ENCODE measurements at regions not wholly inside any gene's neighbourhood (a gene's known extent, or its start where the extent isn't known, plus 50 kb on each side); places are given as distances from the start of the nearest gene placed in this dataset.
"Not testable (repeated sequence)": the region's sequence is repeated elsewhere in the genome, so short reads cannot be mapped to it uniquely, and the experiment has no call there.

DNA sequence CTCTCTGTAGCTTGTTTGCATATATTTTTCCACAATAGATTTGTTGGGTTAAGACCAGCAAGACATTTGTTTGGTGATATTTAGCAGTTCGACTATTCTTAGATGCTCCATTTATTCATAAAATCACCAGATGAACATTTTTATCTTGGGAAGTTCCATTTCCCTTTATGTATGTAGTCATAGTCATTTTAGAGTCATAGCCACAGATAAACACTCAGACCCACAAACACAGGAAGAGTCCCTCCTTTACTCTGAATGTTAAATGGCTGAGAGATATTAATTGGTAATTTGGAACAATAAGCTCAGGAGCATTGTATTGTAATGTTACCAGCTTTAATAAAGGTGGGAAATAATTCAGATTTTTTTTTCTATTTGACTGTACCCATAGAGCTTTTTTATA lies 1608.7 kb downstream of the STIM2 start:
- DNase-seq (ENCODE audit: low spot score), result no peak

DNA sequence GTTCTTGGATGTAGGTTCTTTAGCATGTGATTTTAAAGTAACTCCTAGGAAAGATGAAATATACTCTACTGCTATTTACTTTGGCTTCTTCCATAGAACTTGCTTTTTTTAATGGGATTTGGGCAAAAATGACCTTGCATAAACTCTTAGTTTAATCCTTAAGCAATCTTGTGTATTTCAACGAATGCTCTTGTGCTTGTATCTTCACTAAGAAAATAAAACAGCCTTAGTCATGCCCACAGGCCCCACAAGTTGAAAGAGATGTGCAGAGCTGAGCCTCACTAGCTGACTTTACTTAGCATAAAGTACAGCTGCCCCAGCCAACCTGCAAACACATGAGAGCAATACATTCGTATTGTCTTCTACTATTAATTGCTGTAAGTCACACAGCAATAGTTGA lies 1609.2 kb downstream of the STIM2 start:
- no peak for DNase-seq (ENCODE audit: low spot score)

DNA sequence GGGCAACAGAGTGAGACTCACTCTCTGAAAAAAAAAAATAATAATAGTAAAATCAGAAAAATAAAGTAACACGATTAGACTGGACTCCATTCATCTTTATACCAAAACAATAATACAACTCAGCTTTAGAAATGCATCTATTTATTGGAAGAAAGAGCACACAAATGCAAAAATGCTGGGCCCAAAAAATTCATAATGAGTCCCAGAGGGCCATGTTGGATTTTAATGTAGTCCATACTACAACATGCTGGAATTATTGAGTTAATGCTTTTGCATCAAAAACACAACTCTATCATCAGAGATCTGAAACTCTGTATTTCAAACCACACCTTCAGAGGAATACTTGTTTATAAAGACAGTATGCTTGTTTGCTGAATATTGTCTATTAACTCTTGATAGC lies 1614.7 kb downstream of the STIM2 start:
- DNase-seq (ENCODE audit: low spot score), result no peak

- no peak for DNase-seq (ENCODE audit: low spot score)
Measured at GRCh38 chr4:28479666-28480065, 1619.0 kb downstream of the STIM2 start.

DNA sequence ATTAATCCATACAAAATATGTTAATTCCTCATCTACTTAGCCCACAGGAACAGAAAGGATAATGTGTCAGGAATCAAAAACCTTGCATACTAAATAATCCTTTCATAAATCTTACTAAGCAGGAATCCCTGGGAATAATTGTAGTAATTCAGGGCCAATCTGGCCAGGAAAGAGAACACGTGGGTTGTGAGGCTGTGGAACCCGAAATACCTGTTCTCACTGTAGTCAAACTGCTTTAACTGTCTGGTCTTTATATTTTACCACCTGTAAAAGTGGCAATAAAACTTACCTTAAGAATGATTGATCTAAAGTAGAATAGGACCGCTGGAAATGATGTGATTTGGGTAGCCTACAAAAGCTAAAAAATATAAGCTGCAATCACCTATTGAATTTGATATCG lies 1620.9 kb downstream of the STIM2 start:
- DNase-seq (ENCODE audit: low spot score), result no peak

DNA sequence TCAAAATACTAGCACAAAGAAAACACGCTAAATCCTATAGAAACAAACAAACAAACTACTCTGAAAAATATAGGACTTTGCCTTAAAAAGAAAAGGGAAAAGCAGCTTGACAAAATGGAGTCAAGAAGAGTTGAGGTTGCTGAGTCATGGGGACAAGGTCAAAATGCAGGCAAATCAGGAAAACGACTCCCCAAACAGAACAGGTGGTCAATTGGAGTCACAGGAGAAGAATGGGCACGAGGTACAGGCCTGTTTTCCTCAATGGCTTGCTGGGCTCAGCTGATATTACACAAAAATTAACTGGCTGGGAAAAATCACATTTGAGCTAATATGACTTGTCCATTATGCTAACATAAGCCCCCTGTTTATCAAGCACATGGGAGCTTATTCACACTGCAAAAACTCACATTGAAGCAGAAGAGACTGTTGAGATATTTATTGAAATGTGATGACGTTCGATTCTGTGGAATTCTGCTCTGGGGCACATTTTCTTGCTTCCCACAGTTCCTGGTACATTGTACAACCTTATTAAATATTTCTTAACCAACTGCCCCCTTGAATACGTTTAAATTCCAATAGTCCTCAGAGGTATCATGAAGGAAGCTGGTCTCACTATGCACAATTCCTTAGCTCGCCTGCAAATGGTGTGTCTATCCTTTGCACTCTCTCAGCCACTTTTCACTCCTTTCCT lies 1622.1 kb downstream of the STIM2 start:
- no peak for DNase-seq (ENCODE audit: low spot score)

- DNase-seq (ENCODE audit: low spot score), result no peak
Measured at GRCh38 chr4:28488021-28488420, 1627.4 kb downstream of the STIM2 start.

GRCh38 chr4:28490669-28491068 lies 1630.0 kb downstream of the STIM2 start:
- DNase-seq (ENCODE audit: low spot score), result no peak

- no peak for DNase-seq (ENCODE audit: low spot score)
Measured at GRCh38 chr4:28505064-28505463, 1644.4 kb downstream of the STIM2 start.

- DNase-seq (ENCODE audit: low spot score), result no peak
Measured at GRCh38 chr4:28508636-28509035, 1648.0 kb downstream of the STIM2 start.

GRCh38 chr4:28514766-28515165 lies 1654.1 kb downstream of the STIM2 start:
- DNase-seq (ENCODE audit: low spot score), result not testable (repeated sequence)

DNA sequence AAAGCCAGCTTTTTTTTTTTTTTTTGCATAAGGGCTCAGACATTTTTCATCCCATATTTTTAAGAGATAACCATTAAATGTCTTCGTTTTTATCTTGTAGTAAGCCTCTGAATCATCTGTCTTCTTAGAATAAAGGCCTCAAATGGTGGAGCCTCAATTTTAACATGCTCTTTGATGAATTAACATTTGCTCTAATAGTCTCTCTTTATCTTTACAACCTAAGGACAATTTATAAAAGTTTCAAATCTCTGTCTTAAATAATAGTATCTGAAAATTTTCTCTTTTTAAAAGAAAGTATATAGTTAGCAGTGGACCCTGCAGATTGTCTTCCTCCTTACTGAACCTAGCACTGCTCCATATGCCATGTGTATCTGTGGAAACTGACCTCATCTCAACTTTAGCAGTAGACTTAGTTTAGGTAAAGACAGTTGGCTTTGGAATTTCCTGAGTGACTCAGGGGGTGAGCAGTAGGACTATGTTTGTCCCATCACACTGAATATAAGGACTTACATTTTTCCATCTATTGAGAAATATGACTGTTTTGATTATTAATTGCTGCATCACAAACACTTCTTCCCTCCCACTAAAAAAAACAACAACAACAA lies 1658.0 kb downstream of the STIM2 start:
- no peak for DNase-seq (ENCODE audit: low spot score)

GRCh38 chr4:28523681-28524190 lies 1663.1 kb downstream of the STIM2 start:
- DNase-seq (ENCODE audit: low spot score), result peak; percentile 57

- DNase-seq (ENCODE audit: low spot score), result no peak
Measured at GRCh38 chr4:28536124-28536523, 1675.5 kb downstream of the STIM2 start.

- DNase-seq (ENCODE audit: low spot score), result no peak
Measured at GRCh38 chr4:28545986-28546385, 1685.3 kb downstream of the STIM2 start.

- DNase-seq (ENCODE audit: low spot score), result no peak
Measured at GRCh38 chr4:28548136-28548535, 1687.5 kb downstream of the STIM2 start.

GRCh38 chr4:28548594-28548993 lies 1688.0 kb downstream of the STIM2 start:
- no peak for DNase-seq (ENCODE audit: low spot score)

DNA sequence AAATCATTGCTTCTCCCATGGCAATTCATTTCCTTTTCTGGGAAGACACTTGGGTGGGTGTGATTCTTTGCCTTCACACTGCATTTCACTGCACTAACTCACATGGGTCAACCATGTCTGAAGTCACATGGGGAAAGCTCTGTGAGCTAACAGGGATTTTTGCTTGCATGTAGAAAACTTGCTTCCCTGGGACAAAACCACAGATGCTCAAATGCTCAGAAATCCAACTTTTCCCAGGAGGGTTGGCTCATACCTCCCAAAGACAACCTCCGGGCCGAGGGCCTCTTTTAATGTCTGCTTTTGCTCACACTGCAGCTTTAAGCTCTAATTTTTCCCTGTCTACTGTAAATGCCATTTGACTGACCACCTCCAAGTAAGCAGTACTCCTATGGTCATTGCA lies 1695.2 kb downstream of the STIM2 start:
- DNase-seq (ENCODE audit: low spot score), result no peak

- DNase-seq (ENCODE audit: low spot score), result no peak
Measured at GRCh38 chr4:28557755-28558154, 1697.1 kb downstream of the STIM2 start.

DNA sequence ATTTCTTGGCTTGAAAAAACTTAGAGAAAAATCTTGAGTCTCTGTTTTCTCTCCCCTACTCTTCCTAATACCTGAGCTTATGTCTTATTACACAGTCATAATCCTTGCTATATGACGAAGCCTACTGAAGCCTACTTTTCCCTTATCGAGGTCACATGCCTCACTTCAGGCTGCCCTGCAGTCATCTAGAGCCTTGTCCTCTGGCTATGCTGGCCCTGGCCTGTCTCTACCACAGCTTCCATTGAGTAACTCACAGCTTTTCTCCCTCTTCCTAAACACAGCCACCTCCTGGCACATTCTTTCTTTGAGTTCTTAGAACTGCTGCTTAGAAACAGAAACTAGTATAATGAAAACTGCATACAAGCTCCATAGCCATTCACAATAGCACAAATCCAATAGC lies 1698.3 kb downstream of the STIM2 start:
- DNase-seq (ENCODE audit: low spot score), result no peak

GRCh38 chr4:28562913-28563312 lies 1702.3 kb downstream of the STIM2 start:
- no peak for DNase-seq (ENCODE audit: low spot score)

DNA sequence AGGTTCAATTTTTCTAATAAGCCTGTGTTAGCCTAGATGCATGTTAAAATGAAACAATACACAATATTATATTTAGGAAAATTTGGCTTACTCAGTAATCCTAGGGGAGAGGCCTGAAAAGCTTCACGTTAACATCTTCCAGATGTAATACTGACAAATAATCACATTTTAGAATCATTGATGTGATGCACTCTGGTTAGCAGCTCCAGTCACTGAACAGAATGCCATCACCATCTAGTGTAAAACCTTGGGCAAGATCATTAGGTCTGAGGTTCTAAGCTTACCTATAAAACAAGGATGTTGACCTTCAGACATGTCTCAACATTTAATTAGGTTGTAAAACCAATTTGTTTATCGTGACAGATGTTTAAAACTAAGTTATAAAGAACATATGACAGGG lies 1704.8 kb downstream of the STIM2 start:
- DNase-seq (ENCODE audit: low spot score), result peak; percentile 53

DNA sequence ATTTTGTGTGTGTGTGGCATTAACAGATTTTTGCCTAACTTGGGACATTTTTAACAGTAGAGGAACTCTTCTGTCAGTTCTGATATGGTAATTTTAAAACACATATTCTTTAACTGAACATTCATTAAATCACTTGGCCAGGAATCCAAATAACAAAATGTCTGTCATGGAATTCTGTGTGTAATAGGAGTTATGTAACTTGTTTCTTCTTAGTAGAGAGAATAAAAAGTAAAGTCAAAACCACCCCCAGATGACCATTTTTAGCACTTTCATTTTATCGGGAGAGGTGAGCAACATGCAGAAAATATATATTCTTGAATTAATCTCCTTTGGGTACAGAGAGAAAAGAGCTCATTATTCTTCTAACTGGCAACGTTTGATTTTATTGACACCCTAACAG lies 1740.3 kb downstream of the STIM2 start:
- no peak for DNase-seq (ENCODE audit: low spot score)

Data from SK-N-DZ (cell line).